Pancreas (tissue), 10 donors: ENCODE measurements at regions not wholly inside any gene's neighbourhood (a gene's known extent, or its start where the extent isn't known, plus 50 kb on each side); places are given as distances from the start of the nearest gene placed in this dataset.

Experiments used
- ATAC-seq, 4 donors: fragments of 200-7000 bp; cut with Tn5 transposase; one replicate each; pipeline versions ENCODE4 v1.8.0 to v1.9.1; 2020; ENCODE audit warnings: mild to moderate bottlenecking in 4 of 4, moderate library complexity in 4 of 4
- DNase-seq, 6 donors: peaks; one replicate each; pipeline ENCODE4 v3.0.0-alpha.2; 2020
- FAIRE-seq: peaks from 2 replicates; lab custom pipeline; 2012; peaks lifted over from hg19 to GRCh38; lab: Jason Lieb, UNC
- H3K27ac ChIP-seq, 4 donors: fragments of 200-600 bp; sonication (generic); 1 replicate in 3 of 4; 2 replicates in 1 of 4; pipeline versions ENCODE4 v1.5.0 to v1.8.0; 2020
- H3K27me3 ChIP-seq, 4 donors: fragments of 200-600 bp; one replicate each; pipeline ENCODE4 v1.8.0; 2021
- H3K36me3 ChIP-seq, 3 donors: fragments of 200-600 bp; sonication (generic) in 1 of 3; one replicate each; pipeline versions ENCODE4 v1.5.0 to v1.8.0; 2020 to 2021
- H3K4me1 ChIP-seq, 3 donors: fragments of 200-600 bp; one replicate each; pipeline ENCODE4 v1.8.0; 2021
- H3K4me3 ChIP-seq, 4 donors: fragments of 200-600 bp; sonication (generic) in 2 of 4; one replicate each; pipeline versions ENCODE4 v1.5.0 to v1.8.0; 2020 to 2021
- H3K9me3 ChIP-seq, 4 donors: fragments of 200-600 bp; one replicate each; pipeline ENCODE4 v1.8.0; 2021
- CTCF ChIP-seq, 4 donors: fragments of 200-600 bp; sonication (generic) in 3 of 4; IDR thresholded peaks; one replicate each; pipeline versions ENCODE4 v1.5.0 to v1.8.0; 2021; ENCODE audit warnings: antibody characterized with exemption in 4 of 4
- WGBS, 2 donors: extraction: QIAGEN DNeasy Blood & Tissue Kit; methylation state at CpG; one replicate each; pipeline ENCODE4 v1.1.7; 2013; 5-methylcytosine and 5-hydroxymethylcytosine counted together
- intact Hi-C, 3 donors: fragments of 100-400 bp; cut with DNase I; formaldehyde crosslinking; loops; one replicate each; pipeline versions ENCODE4 v1.11.1 to v1.14.2; 2022
- donor health status: healthy with polysubstance abuse.
- donor health status: DM: no; HTN: no; CAD: no; lungs with moderate emphysema.
- donor health status: DM: no; HTN: no; CAD: no.
- donor health status: control.
- donor health status: control.
- donor health status: Bipolar disorder and iron deficiency.
- donor health status: DM: yes; HTN: yes; CAD: no.
- donor health status: DM: no; HTN: no; CAD: no.
- donor health status: DM: no; HTN: no; CAD: no.
- donor health status: DM: yes; HTN: yes; CAD: no.

- FAIRE-seq: no peak
- H3K36me3 ChIP-seq: no peaks in the 10 kb centered on the region
- no peak for TF ChIP-seq CTCF (IDR thresholded peaks at IDR 0.05)
- intact Hi-C loops: no loop called here
- WGBS, 2 donors: 35 to 39% methylated on average over 7 of the region's 7 CpGs
- H3K27ac ChIP-seq: peak overlapping the region in 2 of 4 donors; percentile 66 to 70
- H3K9me3 ChIP-seq: no peaks in the 10 kb centered on the region
- no peak overlapping the region for H3K4me3 ChIP-seq
- no peaks in the 10 kb centered on the region for H3K27me3 ChIP-seq
- peaks cover 0 to 14% (median 7%) of the 10 kb centered on the region in 3 donors for H3K4me1 ChIP-seq
- DNase-seq: peak in 2 of 6 donors; percentile 15 to 54
- ATAC-seq: peak in 1 of 4 donors; percentile 34
These were observed 265.9 kb downstream of the DLL1 start for GRCh38 chr6:170024940-170025339.

GRCh38 chr6:170023620-170024521, 267.0 kb downstream of the DLL1 start:
- H3K9me3 ChIP-seq: no peaks in the 10 kb centered on the region
- ATAC-seq (no peak), FAIRE-seq (no peak), DNase-seq (peak in 1 of 6 donors; percentile 58)
- no peaks in the 10 kb centered on the region for H3K27me3 ChIP-seq
- H3K4me3 ChIP-seq: no peak overlapping the region
- peaks cover 0 to 14% (median 7%) of the 10 kb centered on the region in 3 donors for H3K4me1 ChIP-seq
- intact Hi-C loops: no loop called here
- no peak for TF ChIP-seq CTCF (IDR thresholded peaks at IDR 0.05)
- 85 to 87% methylated on average over 66 to 67 of the region's 67 CpGs for WGBS, 2 donors
- H3K27ac ChIP-seq: no peak overlapping the region
- H3K36me3 ChIP-seq: no peaks in the 10 kb centered on the region

GRCh38 chr6:170022827-170023619, 267.9 kb downstream of the DLL1 start:
- peak overlapping the region in 1 of 4 donors; percentile 12 for H3K4me3 ChIP-seq
- no peak for TF ChIP-seq CTCF (IDR thresholded peaks at IDR 0.05)
- ATAC-seq (no peak), DNase-seq (peak in 1 of 6 donors; percentile 62), FAIRE-seq (no peak)
- no peaks in the 10 kb centered on the region for H3K9me3 ChIP-seq
- no peaks in the 10 kb centered on the region for H3K27me3 ChIP-seq
- 31 to 47% methylated on average over 59 to 77 of the region's 77 CpGs for WGBS, 2 donors
- H3K4me1 ChIP-seq: peaks cover 0 to 14% (median 7%) of the 10 kb centered on the region in 3 donors
- H3K27ac ChIP-seq: no peak overlapping the region
- H3K36me3 ChIP-seq: no peaks in the 10 kb centered on the region
- intact Hi-C loops: no loop called here

- intact Hi-C loops: no loop called here
- H3K9me3 ChIP-seq: no peaks in the 10 kb centered on the region
- H3K27me3 ChIP-seq: no peaks in the 10 kb centered on the region
- FAIRE-seq (no peak), DNase-seq (peak in 1 of 6 donors; percentile 44), ATAC-seq (no peak)
- H3K4me1 ChIP-seq: peaks cover 0 to 14% (median 7%) of the 10 kb centered on the region in 3 donors
- H3K36me3 ChIP-seq: no peaks in the 10 kb centered on the region
- H3K4me3 ChIP-seq: no peak overlapping the region
- H3K27ac ChIP-seq: no peak overlapping the region
- no peak for TF ChIP-seq CTCF (IDR thresholded peaks at IDR 0.05)
- 89 to 90% methylated on average over 23 of the region's 23 CpGs for WGBS, 2 donors
These were observed 268.6 kb downstream of the DLL1 start for GRCh38 chr6:170022291-170022722.
